ENCODE measurements at regions not wholly inside any gene's neighbourhood (a gene's known extent, or its start where the extent isn't known, plus 50 kb on each side); places are given as distances from the start of the nearest gene placed in this dataset.
A peak's percentile ranks its signal among the peaks of the same experiment; 100 is the strongest.

- DNase-seq (ENCODE audit: low spot score) = no peak
Measured at GRCh38 chr9:113787871-113788270, 88.2 kb upstream of the ZNF618 start.

GRCh38 chr9:113788616-113789330 is 87.3 kb upstream of the ZNF618 start:
- no peak for DNase-seq (ENCODE audit: low spot score)

GRCh38 chr9:113790093-113790492 is 86.0 kb upstream of the ZNF618 start:
- no peak for DNase-seq (ENCODE audit: low spot score)

- DNase-seq (ENCODE audit: low spot score) = no peak
Measured at GRCh38 chr9:113793558-113793957, 82.6 kb upstream of the ZNF618 start.

GRCh38 chr9:113794721-113795120 is 81.4 kb upstream of the ZNF618 start:
- DNase-seq (ENCODE audit: low spot score) = no peak

- no peak for DNase-seq (ENCODE audit: low spot score)
Measured at GRCh38 chr9:113795811-113796392, 80.2 kb upstream of the ZNF618 start.

GRCh38 chr9:113796646-113797426 is 79.3 kb upstream of the ZNF618 start:
- DNase-seq (ENCODE audit: low spot score) = no peak

GRCh38 chr9:113798062-113799030 is 77.8 kb upstream of the ZNF618 start:
- peak; percentile 16 for DNase-seq (ENCODE audit: low spot score)

GRCh38 chr9:113800276-113800675 is 75.8 kb upstream of the ZNF618 start:
- DNase-seq (ENCODE audit: low spot score) = no peak

- DNase-seq (ENCODE audit: low spot score) = no peak
Measured at GRCh38 chr9:113803811-113804589, 72.1 kb upstream of the ZNF618 start.

GRCh38 chr9:113805486-113806132 is 70.5 kb upstream of the ZNF618 start:
- no peak for DNase-seq (ENCODE audit: low spot score)

- peak; percentile 69 for DNase-seq (ENCODE audit: low spot score)
Measured at GRCh38 chr9:113807173-113808061, 68.7 kb upstream of the ZNF618 start.

GRCh38 chr9:113808391-113809358 is 67.4 kb upstream of the ZNF618 start:
- DNase-seq (ENCODE audit: low spot score) = peak; percentile 71

GRCh38 chr9:113817171-113817570 is 58.9 kb upstream of the ZNF618 start:
- DNase-seq (ENCODE audit: low spot score) = no peak

GRCh38 chr9:113818391-113818790 is 57.7 kb upstream of the ZNF618 start:
- DNase-seq (ENCODE audit: low spot score) = no peak

GRCh38 chr9:113822315-113822714 is 53.8 kb upstream of the ZNF618 start:
- DNase-seq (ENCODE audit: low spot score) = no peak

GRCh38 chr9:113823421-113823820 is 52.7 kb upstream of the ZNF618 start:
- DNase-seq (ENCODE audit: low spot score) = no peak

Measured in RKO (cell line).